Common myeloid progenitor, CD34-positive (primary cell): ENCODE measurements at regions not wholly inside any gene's neighbourhood (a gene's known extent, or its start where the extent isn't known, plus 50 kb on each side); places are given as distances from the start of the nearest gene placed in this dataset.

Source experiments
- CTCF ChIA-PET: fragments of 350-600 bp; sonication (Branson Sonifier 250); formaldehyde crosslinking; loops from one replicate; lab custom pipeline; 2021; ENCODE audit warnings: antibody characterized with exemption; lab: Charles Lee
- POLR2A ChIA-PET: fragments of 350-600 bp; sonication (Branson Sonifier 250); formaldehyde crosslinking; loops from one replicate; lab custom pipeline; 2021; ENCODE audit warnings: antibody characterized with exemption; lab: Charles Lee
- DNase-seq, 3 donors: peaks; one replicate each; pipeline versions ENCODE4 v3.0.0 to v3.0.0-alpha.2; 2013
- H3K27ac ChIP-seq, 2 experiments: 1 replicate in 1 of 2; 2 replicates in 1 of 2; pipeline ENCODE4 v1.7.0; 2013; ENCODE audit warnings: inconsistent platforms in 2 of 2, low read length in 2 of 2, mild to moderate bottlenecking in 2 of 2, low read depth in 1 of 2, moderate library complexity in 1 of 2; ENCODE audit not compliant: severe bottlenecking in 2 of 2, insufficient read depth in 1 of 2, poor library complexity in 1 of 2
- H3K27me3 ChIP-seq, 5 experiments: replicated peaks in 2 of 5; 1 replicate in 3 of 5; 2 replicates in 2 of 5; pipeline versions ENCODE4 v1.6.1 to v1.7.0; 2013; ENCODE audit warnings: low read length in 4 of 5, mild to moderate bottlenecking in 2 of 5, moderate library complexity in 2 of 5, inconsistent platforms in 1 of 5; ENCODE audit not compliant: insufficient read depth in 5 of 5, control insufficient read depth in 4 of 5
- H3K36me3 ChIP-seq, 4 experiments: 1 replicate in 2 of 4; 2 replicates in 2 of 4; pipeline versions ENCODE4 v1.6.1 to v1.7.0; 2013; ENCODE audit warnings: low read length in 3 of 4, control low read depth in 1 of 4, mild to moderate bottlenecking in 1 of 4; ENCODE audit not compliant: control insufficient read depth in 4 of 4, insufficient read depth in 4 of 4
- H3K4me1 ChIP-seq, 4 experiments: 1 replicate in 3 of 4; 2 replicates in 1 of 4; pipeline versions ENCODE4 v1.6.1 to v1.7.1; 2013; ENCODE audit warnings: low read length in 3 of 4, mild to moderate bottlenecking in 3 of 4, control low read depth in 1 of 4, inconsistent platforms in 1 of 4, moderate library complexity in 1 of 4; ENCODE audit not compliant: control insufficient read depth in 4 of 4, insufficient read depth in 4 of 4; ENCODE audit errors: control extremely low read depth in 1 of 4
- H3K4me3 ChIP-seq, 7 experiments: 1 replicate in 4 of 7; 2 replicates in 3 of 7; pipeline versions ENCODE4 v1.5.1 to v1.7.0; 2013; ENCODE audit warnings: mild to moderate bottlenecking in 7 of 7, low read length in 6 of 7, moderate library complexity in 6 of 7, inconsistent platforms in 2 of 7, low read depth in 2 of 7, control low read depth in 1 of 7; ENCODE audit not compliant: insufficient read depth in 4 of 7, control insufficient read depth in 1 of 7; ENCODE audit errors: extremely low read depth in 1 of 7
- H3K9me3 ChIP-seq, 5 experiments: 1 replicate in 4 of 5; 2 replicates in 1 of 5; pipeline versions ENCODE4 v1.6.1 to v1.7.1; 2013; ENCODE audit warnings: low read length in 4 of 5, mild to moderate bottlenecking in 2 of 5, inconsistent platforms in 1 of 5, low read depth in 1 of 5, moderate library complexity in 1 of 5; ENCODE audit not compliant: control insufficient read depth in 4 of 5, insufficient read depth in 2 of 5; ENCODE audit errors: control extremely low read depth in 1 of 5
- WGBS: methylation state at CpG from one replicate; pipeline ENCODE4 v1.1.5; 2013; ENCODE audit not compliant: insufficient coverage; 5-methylcytosine and 5-hydroxymethylcytosine counted together

DNA sequence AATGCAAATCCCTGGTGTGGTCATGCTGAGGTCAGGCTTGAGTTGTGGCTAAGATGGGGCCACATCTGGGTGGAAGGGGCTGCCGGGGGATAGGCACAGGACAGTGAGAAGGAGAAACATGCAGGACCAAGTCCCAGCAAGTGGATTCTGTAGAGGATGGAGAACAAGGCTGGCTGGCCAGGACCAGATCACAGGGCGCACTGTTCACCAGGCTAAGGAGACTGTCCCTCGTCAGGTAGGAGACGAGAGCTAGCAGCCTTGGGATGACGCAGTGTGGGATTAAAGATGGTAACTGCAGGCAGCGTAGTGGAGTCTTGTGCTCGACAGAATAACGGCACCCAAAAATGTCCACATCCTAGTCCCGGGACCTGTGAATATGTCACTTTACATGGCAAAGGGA lies 336.1 kb downstream of the BCL11B start:
- no peak overlapping the region for H3K4me3 ChIP-seq
- no peaks in the 10 kb centered on the region for H3K4me1 ChIP-seq
- H3K27me3 ChIP-seq: peaks cover 0 to 10% (median 0%) of the 10 kb centered on the region in 5 experiments
- ChIA-PET CTCF (no interaction called here), POLR2A (no interaction called here)
- H3K27ac ChIP-seq: no peak overlapping the region
- no peaks in the 10 kb centered on the region for H3K36me3 ChIP-seq
- 100% methylated on average over 9 of the region's 9 CpGs for WGBS
- H3K9me3 ChIP-seq: peaks cover 0 to 1% (median 0%) of the 10 kb centered on the region in 5 experiments
- DNase-seq: no peak

DNA sequence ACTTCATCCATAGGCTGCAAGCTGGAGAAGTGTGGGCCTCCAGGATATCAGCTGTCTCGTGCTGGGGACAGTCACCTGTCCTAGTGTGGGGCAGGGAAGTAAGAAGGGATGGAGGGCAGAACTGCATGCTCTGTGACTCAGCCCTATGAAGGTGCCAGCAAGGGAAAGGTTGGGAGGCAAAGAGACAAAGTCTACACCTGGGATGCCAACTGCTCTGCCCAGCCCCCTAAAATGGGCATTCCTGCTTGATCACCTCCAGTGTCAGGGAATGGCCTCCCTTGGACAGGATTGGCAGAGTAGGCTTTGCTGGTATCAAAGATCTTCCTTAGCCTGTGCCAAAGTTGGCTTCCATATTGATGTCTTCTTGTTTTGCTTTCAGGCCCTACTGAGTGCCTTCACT lies 335.0 kb downstream of the BCL11B start:
- H3K4me1 ChIP-seq: no peaks in the 10 kb centered on the region
- H3K27ac ChIP-seq: no peak overlapping the region
- CTCF ChIA-PET: no interaction called here
- WGBS: 82% methylated on average over 1 of the region's 1 CpG
- H3K36me3 ChIP-seq: no peaks in the 10 kb centered on the region
- POLR2A ChIA-PET: no interaction called here
- no peak overlapping the region for H3K4me3 ChIP-seq
- DNase-seq: no peak
- H3K27me3 ChIP-seq: peaks cover 0 to 10% (median 0%) of the 10 kb centered on the region in 5 experiments
- peaks cover 0 to 1% (median 0%) of the 10 kb centered on the region in 5 experiments for H3K9me3 ChIP-seq

DNA sequence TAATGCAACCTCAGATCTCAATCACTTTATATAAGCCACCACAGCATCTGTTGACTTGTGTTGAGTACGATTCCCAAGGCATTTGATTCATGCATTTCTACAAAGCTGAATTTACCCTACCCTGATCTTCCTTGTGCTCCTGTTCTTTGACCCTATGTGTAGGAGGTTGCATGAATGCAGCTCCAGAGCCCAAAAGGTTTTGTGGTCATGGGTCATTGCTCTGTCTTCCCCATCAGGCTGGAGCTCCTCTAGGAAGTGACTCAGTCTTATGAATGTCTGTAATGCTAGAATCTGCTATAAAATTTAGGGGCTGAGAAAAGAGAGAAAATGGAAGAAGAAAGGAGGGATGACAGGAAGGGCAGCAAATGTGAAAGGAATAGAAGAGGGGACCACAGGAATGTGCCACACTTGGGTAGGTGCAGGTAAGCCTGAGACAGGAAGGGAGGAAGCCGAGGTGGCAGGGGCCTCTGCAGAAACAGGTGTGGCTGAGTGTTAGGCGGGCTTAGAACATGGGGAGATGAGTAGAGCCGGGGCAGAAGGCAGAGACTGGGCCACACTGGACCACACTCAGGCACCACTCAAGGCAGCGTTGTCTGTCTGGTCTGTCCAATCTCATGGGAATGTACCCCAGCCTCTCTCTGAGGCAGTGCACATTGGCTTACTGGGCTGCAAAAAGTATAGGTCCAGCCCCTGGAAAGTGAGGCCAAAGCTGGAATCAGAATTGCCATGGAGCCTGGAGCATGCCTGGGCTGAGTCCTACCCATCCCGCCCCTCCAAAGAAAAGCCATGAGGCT lies 334.1 kb downstream of the BCL11B start:
- Histone ChIP-seq H3K27me3 (peaks cover 0 to 10% (median 0%) of the 10 kb centered on the region in 5 experiments), H3K4me1 (no peaks in the 10 kb centered on the region), H3K27ac (no peak overlapping the region), H3K36me3 (no peaks in the 10 kb centered on the region), H3K9me3 (peaks cover 0 to 1% (median 0%) of the 10 kb centered on the region in 5 experiments), H3K4me3 (no peak overlapping the region)
- no peak for DNase-seq
- ChIA-PET CTCF (no interaction called here), POLR2A (no interaction called here)
- 95% methylated on average over 6 of the region's 6 CpGs for whole genome bisulfite sequencing

- no peak for DNase-seq
- Histone ChIP-seq H3K27ac (no peak overlapping the region), H3K36me3 (no peaks in the 10 kb centered on the region), H3K9me3 (peaks cover 0 to 1% (median 0%) of the 10 kb centered on the region in 5 experiments), H3K27me3 (peaks cover 0 to 15% (median 0%) of the 10 kb centered on the region in 5 experiments), H3K4me1 (no peaks in the 10 kb centered on the region), H3K4me3 (no peak overlapping the region)
- CTCF ChIA-PET: no interaction called here
- WGBS: 97% methylated on average over 3 of the region's 5 CpGs
- POLR2A ChIA-PET: no interaction called here
Observed at GRCh38 chr14:98940693-98941437, 331.1 kb downstream of the BCL11B start.

GRCh38 chr14:98941481-98941880 lies 330.5 kb downstream of the BCL11B start:
- Histone ChIP-seq H3K9me3 (peaks cover 0 to 1% (median 0%) of the 10 kb centered on the region in 5 experiments), H3K36me3 (no peaks in the 10 kb centered on the region), H3K27me3 (peaks cover 0 to 18% (median 0%) of the 10 kb centered on the region in 5 experiments), H3K4me1 (no peaks in the 10 kb centered on the region), H3K4me3 (no peak overlapping the region), H3K27ac (no peak overlapping the region)
- ChIA-PET POLR2A (no interaction called here), CTCF (no interaction called here)
- DNase-seq: no peak

GRCh38 chr14:98943907-98944306 lies 328.1 kb downstream of the BCL11B start:
- Histone ChIP-seq H3K36me3 (no peaks in the 10 kb centered on the region), H3K27ac (no peak overlapping the region), H3K4me3 (no peak overlapping the region), H3K9me3 (peaks cover 0 to 1% (median 0%) of the 10 kb centered on the region in 5 experiments), H3K27me3 (peaks cover 0 to 16% (median 0%) of the 10 kb centered on the region in 5 experiments), H3K4me1 (no peaks in the 10 kb centered on the region)
- WGBS: 100% methylated on average over 3 of the region's 6 CpGs
- DNase-seq: no peak
- CTCF ChIA-PET: interaction anchor here (1.1 kb wide), 1 partner anchor 11 kb away, joined by 3 read pairs; no protein-coding TSS in a partner anchor
- POLR2A ChIA-PET: no interaction called here

DNA sequence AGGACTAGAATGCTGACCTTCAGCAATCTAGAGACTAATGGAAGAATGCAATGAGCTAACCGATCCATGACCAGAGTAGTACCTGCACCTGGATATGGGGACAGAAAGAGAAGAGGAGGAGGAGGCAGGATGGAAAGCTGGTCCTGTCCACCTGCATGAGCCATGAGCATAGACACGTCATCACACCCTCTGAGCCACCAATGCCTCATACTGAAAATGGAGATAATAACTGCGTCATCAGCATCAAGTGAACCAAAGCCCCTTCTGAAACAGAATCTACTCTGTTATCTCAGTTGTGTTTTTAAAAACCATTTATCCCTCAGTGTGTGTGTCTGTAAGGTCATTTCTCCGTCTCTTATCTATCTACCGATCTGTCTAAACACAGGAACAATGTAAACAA lies 327.0 kb downstream of the BCL11B start:
- H3K9me3 ChIP-seq: peaks cover 0 to 1% (median 0%) of the 10 kb centered on the region in 5 experiments
- WGBS: 100% methylated on average over 2 of the region's 5 CpGs
- H3K4me3 ChIP-seq: no peak overlapping the region
- ChIA-PET POLR2A (no interaction called here), CTCF (interaction anchor here (1.1 kb wide), 1 partner anchor 12 kb away, joined by 3 read pairs; no protein-coding TSS in a partner anchor)
- no peak for DNase-seq
- H3K4me1 ChIP-seq: no peaks in the 10 kb centered on the region
- H3K27me3 ChIP-seq: peaks cover 0 to 14% (median 0%) of the 10 kb centered on the region in 5 experiments
- H3K36me3 ChIP-seq: no peaks in the 10 kb centered on the region
- no peak overlapping the region for H3K27ac ChIP-seq
